Duodenal mucosa (tissue), 2 donors: ENCODE measurements at regions not wholly inside any gene's neighbourhood (a gene's known extent, or its start where the extent isn't known, plus 50 kb on each side); places are given as distances from the start of the nearest gene placed in this dataset.
"Not testable (repeated sequence)": the region's sequence is repeated elsewhere in the genome, so short reads cannot be mapped to it uniquely, and the experiment has no call there.

Source experiments
- H3K27ac ChIP-seq: one replicate; pipeline ENCODE4 v1.7.0; 2013; ENCODE audit warnings: low read depth, low read length
- H3K27me3 ChIP-seq, 2 donors: one replicate each; pipeline ENCODE4 v1.7.0; 2013; ENCODE audit warnings: low read length in 2 of 2, control low read depth in 1 of 2; ENCODE audit not compliant: insufficient read depth in 2 of 2, control insufficient read depth in 1 of 2
- H3K36me3 ChIP-seq, 2 donors: one replicate each; pipeline ENCODE4 v1.7.0; 2013; ENCODE audit warnings: low read length in 2 of 2, control low read depth in 1 of 2; ENCODE audit not compliant: insufficient read depth in 2 of 2, control insufficient read depth in 1 of 2
- H3K4me1 ChIP-seq, 2 donors: one replicate each; pipeline ENCODE4 v1.7.0; 2013; ENCODE audit warnings: low read length in 2 of 2, control low read depth in 1 of 2; ENCODE audit not compliant: insufficient read depth in 2 of 2, control insufficient read depth in 1 of 2
- H3K4me3 ChIP-seq, 2 donors: one replicate each; pipeline ENCODE4 v1.7.0; 2013; ENCODE audit warnings: low read length in 2 of 2, low read depth in 1 of 2
- H3K9ac ChIP-seq, 2 donors: one replicate each; pipeline ENCODE4 v1.7.0; 2013; ENCODE audit warnings: low read length in 2 of 2, low read depth in 1 of 2
- H3K9me3 ChIP-seq, 2 donors: one replicate each; pipeline ENCODE4 v1.7.0; 2013; ENCODE audit warnings: low read length in 2 of 2, control low read depth in 1 of 2; ENCODE audit not compliant: control insufficient read depth in 1 of 2

- H3K36me3 ChIP-seq, H3K4me1 ChIP-seq, H3K9ac ChIP-seq: not testable (repeated sequence)
Observed at GRCh38 chr7:131679071-131679470, 122.6 kb upstream of the PODXL start.

DNA sequence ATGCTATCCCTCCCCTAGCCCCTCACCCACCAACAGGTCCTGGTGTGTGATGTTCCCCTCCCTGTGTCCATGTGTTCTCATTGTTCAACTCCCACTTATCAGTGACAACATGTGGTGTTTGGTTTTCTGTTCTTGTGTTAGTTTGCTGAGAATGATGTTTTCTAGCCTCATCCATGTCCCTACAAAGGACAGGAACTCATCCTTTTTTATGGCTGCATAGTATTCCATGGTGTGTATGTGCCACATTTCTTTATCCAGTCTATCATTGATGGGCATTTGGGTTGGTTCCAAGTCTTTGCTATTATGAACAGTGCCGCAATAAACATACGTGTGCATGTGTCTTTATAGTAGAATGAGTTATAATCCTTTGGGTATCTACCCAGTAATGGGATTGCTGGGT is 120.4 kb upstream of the PODXL start:
- H3K27me3 ChIP-seq, H3K36me3 ChIP-seq, H3K27ac ChIP-seq, H3K4me1 ChIP-seq, H3K9me3 ChIP-seq, H3K4me3 ChIP-seq, H3K9ac ChIP-seq: not testable (repeated sequence)

More at GRCh38 chr7:131679071-131679470, 122.6 kb upstream of the PODXL start:
- H3K27ac ChIP-seq, H3K27me3 ChIP-seq, H3K4me3 ChIP-seq, H3K9me3 ChIP-seq: not testable (repeated sequence)

DNA sequence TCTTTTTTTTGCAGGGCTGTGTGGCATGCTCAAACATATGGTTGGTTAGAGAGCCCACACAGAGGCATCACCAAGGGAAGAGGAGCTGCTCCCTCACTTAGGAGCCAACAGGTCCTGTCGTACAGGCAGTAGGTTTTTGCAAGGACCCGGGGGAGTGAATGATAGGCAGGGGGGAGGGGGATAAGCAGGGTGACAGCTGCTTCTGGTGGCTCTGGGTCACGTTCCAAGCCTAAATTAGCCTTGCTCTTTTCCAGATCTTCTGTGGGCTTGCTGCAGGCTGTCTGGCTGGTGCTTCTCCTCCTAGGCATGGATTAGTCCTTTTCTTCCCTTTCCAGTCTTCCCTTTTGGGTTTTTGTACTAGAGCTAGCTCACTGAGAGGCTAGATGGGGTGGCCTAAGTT is 117.7 kb upstream of the PODXL start:
- Histone ChIP-seq H3K27me3 (peaks cover 0 to 6% of the 10 kb centered on the region in 2 donors), H3K36me3 (no peaks in the 10 kb centered on the region), H3K4me3 (no peak overlapping the region), H3K9me3 (no peaks in the 10 kb centered on the region), H3K9ac (no peak overlapping the region), H3K27ac (no peak overlapping the region), H3K4me1 (no peaks in the 10 kb centered on the region)

GRCh38 chr7:131673576-131673975 is 117.1 kb upstream of the PODXL start:
- Histone ChIP-seq H3K9ac (no peak overlapping the region), H3K27ac (no peak overlapping the region), H3K4me3 (no peak overlapping the region), H3K36me3 (no peaks in the 10 kb centered on the region), H3K4me1 (no peaks in the 10 kb centered on the region), H3K27me3 (peaks cover 0 to 6% of the 10 kb centered on the region in 2 donors), H3K9me3 (no peaks in the 10 kb centered on the region)

GRCh38 chr7:131670406-131670805 is 114.0 kb upstream of the PODXL start:
- no peaks in the 10 kb centered on the region for H3K4me1 ChIP-seq
- no peak overlapping the region for H3K4me3 ChIP-seq
- no peaks in the 10 kb centered on the region for H3K36me3 ChIP-seq
- no peaks in the 10 kb centered on the region for H3K9me3 ChIP-seq
- no peak overlapping the region for H3K9ac ChIP-seq
- H3K27ac ChIP-seq = no peak overlapping the region
- peaks cover 0 to 6% of the 10 kb centered on the region in 2 donors for H3K27me3 ChIP-seq

DNA sequence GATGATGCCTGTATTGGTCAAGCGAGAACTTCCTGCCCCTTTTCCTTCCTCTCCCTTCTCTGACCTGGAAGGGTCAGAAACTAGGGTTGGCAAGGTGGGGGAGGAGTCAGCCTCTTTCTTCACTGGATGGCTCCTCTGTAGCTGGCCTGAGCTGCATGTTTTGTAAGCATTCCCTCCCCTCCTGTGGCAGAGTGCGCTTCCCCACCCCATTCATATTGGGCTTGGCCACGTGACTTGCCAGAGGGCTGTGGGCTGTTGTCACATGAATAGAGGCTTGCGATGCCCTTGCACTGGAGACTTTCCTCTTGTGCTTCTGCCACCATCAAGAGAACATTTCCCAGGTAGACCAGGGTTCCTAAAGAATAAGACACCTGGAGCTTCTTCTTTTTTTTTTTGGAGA is 111.3 kb upstream of the PODXL start:
- no peaks in the 10 kb centered on the region for H3K4me1 ChIP-seq
- H3K27ac ChIP-seq = no peak overlapping the region
- H3K9ac ChIP-seq = no peak overlapping the region
- H3K4me3 ChIP-seq = no peak overlapping the region
- H3K36me3 ChIP-seq = no peaks in the 10 kb centered on the region
- H3K9me3 ChIP-seq = no peaks in the 10 kb centered on the region
- peaks cover 0 to 6% of the 10 kb centered on the region in 2 donors for H3K27me3 ChIP-seq

- Histone ChIP-seq H3K36me3 (no peaks in the 10 kb centered on the region), H3K9me3 (no peaks in the 10 kb centered on the region), H3K27me3 (no peaks in the 10 kb centered on the region), H3K27ac (no peak overlapping the region), H3K4me1 (no peaks in the 10 kb centered on the region), H3K4me3 (no peak overlapping the region), H3K9ac (no peak overlapping the region)
Observed at GRCh38 chr7:131665021-131665420, 108.6 kb upstream of the PODXL start.

- Histone ChIP-seq H3K36me3 (no peaks in the 10 kb centered on the region), H3K9ac (no peak overlapping the region), H3K27ac (no peak overlapping the region), H3K4me1 (no peaks in the 10 kb centered on the region), H3K9me3 (no peaks in the 10 kb centered on the region), H3K27me3 (no peaks in the 10 kb centered on the region), H3K4me3 (no peak overlapping the region)
Observed at GRCh38 chr7:131664570-131664969, 108.1 kb upstream of the PODXL start.

- not testable (repeated sequence) for H3K36me3 ChIP-seq, H3K4me1 ChIP-seq, H3K27ac ChIP-seq, H3K4me3 ChIP-seq, H3K9ac ChIP-seq, H3K27me3 ChIP-seq, H3K9me3 ChIP-seq
Observed at GRCh38 chr7:131662301-131662873, 106.0 kb upstream of the PODXL start.

DNA sequence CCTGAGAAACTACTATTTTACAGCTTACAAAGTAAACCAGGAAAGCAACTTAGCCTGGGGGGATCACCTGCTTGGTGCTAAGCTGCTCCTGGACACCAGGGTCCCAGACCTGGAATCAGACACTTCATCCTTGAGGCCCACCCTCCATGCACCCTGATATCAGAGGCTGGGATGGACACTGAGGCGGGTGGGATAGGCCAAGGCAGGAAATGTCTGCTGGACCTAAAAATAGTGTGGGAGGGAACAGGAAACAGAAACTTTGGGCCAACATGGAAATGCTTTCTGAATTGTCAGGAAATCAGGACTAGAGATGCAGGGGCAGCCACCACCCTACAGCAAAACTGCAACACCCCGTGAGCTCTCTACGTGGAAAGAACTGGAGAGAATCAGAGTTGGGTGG is 101.5 kb upstream of the PODXL start:
- Histone ChIP-seq H3K9me3 (no peaks in the 10 kb centered on the region), H3K36me3 (no peaks in the 10 kb centered on the region), H3K4me1 (no peaks in the 10 kb centered on the region), H3K27ac (no peak overlapping the region), H3K9ac (no peak overlapping the region), H3K27me3 (no peaks in the 10 kb centered on the region), H3K4me3 (no peak overlapping the region)
